ENCODE measurements at regions not wholly inside any gene's neighbourhood (a gene's known extent, or its start where the extent isn't known, plus 50 kb on each side); places are given as distances from the start of the nearest gene placed in this dataset.

DNA sequence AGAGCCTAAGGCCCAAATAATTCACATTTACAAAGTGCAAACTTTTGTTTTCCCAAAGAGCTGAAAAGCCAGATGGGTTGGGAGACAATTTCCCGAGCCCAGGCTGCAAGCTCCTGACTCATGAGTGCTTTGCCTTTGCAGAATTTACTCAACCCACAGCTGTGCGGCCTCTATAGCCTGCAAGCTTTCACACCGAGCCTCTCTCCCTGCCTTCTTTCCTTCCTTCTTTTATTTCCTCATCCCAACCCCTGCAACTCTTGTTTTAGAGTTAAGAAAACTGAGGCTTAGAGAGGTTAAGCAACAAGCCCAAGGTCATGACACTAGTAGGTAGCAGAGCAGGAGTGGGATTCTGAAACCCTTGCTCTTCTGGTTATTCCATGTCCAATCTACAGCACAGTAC is 203.0 kb upstream of the GPR26 start:
- no peak for DNase-seq

DNA sequence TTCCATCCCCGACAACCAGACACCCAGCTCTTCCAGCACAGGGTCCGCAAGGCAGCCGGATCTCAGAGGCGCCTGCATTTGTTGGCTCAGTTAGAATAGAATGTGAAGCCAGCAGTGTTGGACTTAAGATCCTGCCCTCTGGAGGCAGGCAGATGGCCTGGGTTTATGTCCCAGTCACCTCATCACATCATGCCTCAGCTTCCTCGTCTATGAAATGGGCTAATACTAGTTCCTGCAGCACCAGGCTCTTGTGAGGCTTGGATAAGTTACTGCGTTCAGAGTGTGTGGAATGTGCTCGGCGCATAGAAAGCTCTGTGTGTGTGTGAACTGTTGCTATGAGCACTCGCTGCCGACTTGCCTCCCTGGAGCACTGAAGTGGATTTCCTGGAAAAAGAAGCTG is 202.5 kb upstream of the GPR26 start:
- DNase-seq: no peak

DNA sequence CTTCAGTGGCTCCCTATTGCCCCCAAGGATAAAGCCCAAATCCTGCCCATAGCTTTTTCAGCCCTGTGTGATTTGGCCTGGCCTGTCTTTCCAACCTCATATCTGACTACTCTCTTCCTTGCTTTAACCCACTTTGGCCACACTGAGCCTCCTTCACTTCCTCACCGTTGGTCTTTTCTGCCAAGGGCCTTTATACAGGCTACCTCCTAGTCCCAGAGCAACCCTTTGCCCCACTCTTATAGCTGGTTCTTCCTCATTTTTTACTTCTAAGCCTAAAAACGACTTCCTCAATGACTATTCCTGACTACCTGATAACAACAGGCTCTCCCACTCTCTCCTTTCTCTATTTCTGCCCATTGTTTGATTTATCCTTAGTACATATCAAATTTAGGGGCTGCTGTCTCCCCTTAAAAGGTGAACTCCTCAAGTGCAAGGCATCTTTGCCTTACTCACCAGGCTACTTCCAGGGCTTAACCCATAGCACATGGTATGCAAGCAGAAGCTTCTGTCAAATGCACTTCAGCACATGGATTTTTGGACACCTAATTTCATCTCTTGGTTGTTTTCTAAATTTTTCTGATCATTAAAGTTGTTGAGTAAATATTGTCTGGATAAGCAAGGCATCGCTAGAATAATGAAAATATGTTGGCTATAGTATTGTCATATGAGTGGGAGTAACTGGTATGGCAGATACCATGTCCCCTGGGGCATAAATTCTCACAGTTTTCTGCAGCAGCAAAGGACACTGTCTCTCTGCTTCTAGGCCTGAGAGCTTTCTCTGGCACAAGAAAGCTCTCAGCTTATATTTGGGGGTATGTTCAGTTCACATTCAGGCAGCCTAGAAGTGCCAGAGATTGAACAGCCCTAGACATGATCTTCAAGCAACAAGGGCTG is 201.5 kb upstream of the GPR26 start:
- no peak for DNase-seq

DNA sequence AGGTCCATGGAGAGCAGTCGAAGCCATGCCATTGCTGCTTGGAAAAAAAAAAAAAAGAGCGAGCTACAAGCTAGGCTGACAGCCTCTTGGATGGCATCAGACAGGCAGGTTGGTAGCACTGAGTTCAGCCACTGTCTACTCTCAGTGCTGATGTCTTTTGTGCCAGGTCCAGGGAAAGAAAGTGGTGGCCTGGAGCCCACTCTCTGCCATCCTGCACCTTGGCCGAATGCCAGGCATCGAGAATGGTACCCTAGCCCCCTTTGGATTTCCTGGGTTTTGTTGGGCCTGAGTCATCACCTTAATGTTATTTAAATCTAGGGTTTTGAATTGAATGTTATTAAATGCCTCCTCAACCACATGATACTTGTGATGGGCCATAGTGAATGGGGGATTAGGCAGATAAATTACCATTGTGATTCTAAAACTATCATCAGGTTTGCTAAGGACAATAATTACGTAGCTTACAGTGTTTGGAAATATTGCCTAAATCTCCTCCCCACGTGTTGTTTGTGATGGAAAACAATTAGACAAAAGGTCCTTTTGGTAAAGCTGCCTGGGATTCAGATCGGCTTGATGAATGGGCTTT is 195.7 kb upstream of the GPR26 start:
- DNase-seq: no peak

DNA sequence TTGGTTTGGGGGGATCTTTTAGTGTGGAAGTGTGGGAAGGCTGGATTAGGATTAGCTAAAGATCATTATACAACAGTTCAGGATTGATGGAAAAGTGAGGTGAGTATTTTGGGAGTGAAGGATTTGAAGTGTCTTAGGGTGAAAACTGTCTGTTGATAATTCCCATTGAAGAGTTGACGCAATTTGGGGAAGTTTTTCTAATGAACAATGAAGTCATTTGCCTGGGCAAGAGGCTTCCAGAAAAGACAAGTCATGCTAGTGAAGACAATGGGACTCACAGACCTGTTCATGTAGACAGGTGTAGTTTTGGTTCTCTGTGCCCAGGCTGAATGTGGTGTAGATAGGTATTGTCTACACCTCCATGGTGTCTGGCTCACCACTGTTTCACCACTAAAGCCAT is 194.3 kb upstream of the GPR26 start:
- DNase-seq: no peak

DNA sequence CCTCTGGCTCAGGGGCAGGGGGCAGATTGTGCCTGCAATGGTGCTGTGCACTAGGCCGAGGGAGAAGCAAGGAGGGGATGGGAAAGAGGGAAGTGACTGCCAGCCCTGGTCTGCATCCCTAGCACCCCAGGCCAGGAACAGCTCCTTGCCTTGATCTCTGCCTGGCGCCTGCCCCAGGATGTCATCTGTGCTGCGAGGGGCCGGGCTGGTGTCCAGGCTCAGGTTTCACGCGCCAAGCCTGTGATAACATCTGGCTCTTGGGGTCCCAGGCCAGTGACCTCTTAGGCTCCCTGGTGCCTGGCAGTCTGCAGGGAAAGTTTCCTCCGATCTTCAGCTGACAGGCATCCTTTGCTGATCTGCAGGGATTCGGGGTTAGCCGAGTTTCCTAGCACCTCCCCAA is 193.5 kb upstream of the GPR26 start:
- no peak for DNase-seq

DNA sequence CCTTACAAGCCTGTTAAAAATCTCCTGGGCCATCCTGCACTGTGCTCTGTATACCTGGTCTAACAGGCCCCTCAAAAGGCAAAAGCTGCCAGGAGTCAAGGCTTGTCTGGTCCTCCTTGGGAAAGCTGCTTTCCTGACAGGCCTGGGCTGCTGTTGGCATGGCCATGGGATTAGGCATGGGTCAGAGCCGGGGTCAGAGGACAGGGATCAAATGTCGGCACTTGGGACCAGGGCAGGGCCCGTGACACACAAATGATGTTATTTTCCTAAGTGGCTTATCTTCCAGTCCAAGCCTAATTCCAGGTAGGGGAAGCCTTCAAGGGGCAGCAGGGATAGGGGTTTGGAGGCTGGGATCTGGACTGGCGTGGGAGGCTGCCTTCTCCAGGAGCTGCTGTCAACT is 191.5 kb upstream of the GPR26 start:
- DNase-seq: no peak

DNA sequence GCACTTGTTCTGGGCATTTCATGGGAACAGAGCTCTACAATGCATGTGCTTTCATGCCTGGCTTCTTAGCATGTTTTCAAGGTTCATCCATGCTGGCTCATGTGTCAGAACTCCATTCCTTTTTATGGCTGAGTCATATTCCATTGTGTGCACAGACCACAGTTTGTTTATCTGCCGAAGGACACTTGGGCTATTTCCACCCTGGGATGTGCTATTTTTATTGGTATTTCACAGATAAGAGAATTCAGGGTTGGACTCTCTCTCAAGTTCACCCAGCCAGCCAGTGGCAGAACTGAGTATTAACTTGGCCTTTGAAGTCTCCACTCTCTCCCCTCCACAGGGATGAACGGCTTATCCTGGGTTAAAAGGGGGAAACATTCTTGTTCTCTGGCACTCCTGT is 190.7 kb upstream of the GPR26 start:
- no peak for DNase-seq

DNA sequence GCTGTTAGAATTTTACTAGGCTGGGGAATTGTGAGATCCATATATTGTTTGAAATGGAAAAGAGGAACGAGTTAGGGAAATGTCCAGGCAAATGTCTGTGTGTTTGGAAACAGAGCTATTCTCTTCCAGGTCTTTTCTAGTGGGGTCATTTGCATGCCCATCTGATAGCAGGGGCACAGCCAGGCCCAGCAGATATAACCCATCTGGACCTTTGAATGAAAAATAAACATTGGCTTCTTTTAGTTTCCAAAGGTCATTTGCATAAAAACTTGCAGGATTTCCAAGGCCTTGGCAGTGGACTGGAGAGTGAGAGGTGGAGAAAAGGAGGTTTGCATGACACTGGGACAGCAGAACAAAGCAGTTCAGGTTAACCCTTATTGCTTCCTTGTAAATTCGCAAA is 188.0 kb upstream of the GPR26 start:
- no peak for DNase-seq

DNA sequence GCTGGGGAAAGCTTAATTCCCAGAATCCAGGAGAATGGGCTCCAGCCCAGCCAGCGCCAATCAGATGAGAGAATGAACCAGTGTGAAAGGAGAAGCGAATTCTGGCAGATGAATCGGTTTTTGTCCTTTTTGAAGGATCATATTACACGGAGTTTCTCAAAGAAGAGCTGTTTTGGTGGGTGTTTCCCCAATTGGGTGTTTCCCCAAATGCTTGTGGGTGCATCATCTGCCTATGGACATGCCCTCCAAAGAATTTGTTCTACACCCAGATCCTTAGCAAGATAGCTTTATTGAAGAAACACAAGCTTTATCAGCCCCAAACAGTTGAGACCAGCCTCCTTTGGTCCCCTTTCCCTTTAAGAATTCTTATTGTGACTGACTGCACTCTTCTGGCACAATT is 186.5 kb upstream of the GPR26 start:
- no peak for DNase-seq

DNA sequence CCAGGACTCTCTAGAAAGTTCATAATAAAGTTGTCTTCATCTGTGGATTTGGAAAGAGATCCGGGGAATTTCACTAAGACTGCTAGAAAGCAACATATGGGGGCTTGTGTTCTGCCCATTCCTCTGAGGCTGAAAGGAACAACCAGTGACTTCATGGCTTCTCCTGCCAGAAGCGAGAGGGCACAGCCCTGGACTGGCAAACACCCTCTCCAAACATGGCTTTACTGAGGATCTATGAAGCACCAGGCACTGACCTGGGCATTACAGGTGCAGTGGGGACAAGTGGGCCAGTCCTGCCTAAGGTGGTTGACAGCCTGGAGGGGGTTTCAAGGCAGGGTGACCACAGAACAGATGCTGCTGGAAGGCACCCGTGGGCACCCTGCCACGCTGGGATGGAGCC is 185.8 kb upstream of the GPR26 start:
- no peak for DNase-seq

DNA sequence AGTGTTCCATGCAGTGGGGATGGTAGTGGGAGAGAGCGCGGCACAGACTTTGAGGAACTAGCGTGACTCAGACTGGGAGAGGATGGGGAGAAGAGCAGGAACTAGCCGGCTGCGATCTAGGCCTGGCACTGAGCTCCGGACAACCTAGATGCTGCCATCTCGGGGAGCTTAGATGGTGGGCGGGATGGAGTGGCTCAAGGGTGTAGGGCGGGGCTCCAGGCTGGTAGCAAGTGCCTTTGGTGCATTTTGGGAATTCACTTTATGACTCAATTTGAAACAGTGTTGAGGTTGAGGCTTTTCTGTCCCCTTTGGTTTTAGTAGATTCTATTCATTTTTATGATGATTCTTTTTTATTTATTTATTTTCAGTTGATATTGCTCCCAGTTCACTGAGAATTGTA is 185.3 kb upstream of the GPR26 start:
- no peak for DNase-seq

DNA sequence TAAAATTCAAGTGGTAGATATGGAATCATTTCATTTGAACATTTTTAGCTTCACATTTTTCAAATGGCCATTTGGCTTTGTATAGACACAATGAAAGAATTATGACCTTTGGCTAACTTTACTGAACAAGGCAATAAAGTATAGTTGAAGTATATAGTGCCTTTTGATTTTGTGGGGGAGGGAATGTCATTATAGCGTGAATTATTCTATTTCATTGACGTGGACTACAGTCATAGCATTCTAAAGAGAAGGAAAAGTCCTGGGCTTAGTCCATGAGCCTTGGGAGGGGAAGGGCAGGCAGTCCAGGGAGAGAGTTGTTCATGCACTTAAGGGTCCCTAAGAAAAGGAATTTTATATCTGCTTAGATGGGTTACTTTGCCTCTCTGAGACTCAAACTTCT is 181.4 kb upstream of the GPR26 start:
- DNase-seq: no peak

DNA sequence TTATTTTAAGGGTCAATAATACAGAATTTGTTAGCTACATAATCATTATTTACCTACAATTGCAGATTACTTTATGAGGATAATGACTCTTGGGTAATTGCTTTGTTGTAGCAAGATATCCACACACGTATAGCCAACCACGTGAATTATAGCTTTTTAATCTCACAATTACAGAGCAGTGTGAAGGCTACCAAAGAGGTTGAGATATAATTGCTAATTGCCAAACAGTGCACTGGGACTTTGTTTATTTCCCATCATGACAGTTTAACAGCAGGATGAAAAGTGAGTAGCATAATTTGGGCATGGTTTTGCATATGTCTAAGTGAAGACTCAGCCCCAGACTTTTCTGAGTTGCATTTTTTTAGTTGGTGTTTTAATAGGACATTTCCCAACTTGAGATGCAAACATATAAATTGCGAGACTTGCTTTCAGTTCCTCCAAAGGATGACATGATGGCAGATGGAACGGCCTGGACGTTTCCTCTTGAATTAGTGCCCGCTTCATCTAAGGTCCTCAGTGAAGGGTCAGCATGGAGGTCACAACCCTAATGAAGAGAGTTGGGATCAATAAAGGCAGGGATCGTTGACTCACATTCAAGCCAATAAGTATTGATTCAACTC is 180.7 kb upstream of the GPR26 start:
- peak in 1 of 2 donors; percentile 13 for DNase-seq

DNA sequence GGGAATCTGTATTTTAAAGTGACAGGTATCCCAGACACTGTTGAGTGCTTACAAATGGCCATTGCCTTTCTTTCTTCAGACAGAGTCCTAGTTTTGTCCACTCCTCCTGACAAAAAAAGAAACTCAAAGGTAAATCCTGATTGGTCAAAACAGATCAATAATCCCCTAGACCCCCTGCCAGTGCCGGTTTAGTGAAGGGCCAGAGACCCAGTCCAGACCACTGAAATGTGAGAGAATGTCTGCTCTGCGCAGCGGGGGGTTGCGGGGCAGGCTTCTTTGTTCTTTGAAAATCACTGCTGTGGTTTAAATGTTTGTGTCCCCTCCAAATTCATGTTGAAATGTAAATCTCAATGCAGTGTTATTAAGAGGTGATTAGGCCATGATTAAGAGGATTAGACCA is 177.7 kb upstream of the GPR26 start:
- no peak for DNase-seq

DNA sequence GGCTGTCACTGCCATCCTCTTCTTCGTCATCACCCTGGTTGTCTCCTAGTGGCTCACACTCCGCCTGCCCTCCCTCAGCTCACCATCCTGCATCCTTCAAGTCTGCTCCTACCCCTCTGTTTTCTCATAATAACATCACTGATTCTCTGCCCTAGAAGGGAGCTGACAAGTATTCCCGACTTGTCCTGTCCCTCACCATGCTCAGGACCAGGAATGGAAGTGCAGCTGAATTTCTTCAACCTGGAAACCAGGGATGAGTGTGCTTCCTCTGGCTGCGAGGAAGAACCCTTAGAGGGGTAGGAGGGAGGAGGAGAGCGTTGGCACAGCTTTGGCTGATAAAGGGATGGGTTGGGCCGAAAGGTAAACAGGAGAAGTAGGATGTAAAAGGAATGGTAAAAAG is 174.8 kb upstream of the GPR26 start:
- DNase-seq: no peak

DNA sequence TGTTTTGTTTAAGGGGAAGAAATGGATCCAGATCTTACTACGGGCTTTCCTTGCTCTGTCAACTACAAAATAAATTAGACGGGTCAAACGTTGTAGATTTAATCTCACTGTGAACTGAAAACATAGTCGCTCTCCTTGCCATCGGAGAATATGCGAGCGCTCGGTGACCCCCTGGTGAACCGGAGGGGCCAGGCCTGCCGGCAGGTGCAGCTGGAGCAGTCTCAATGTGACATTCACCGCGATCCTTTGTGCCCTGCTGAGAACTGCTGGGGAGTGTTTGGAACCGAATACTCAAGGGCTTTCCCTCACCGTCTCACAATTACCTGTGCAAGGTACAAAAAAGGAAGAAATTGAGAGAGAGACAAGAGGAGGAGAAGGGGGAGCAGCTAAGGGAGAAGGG is 174.1 kb upstream of the GPR26 start:
- no peak for DNase-seq

DNA sequence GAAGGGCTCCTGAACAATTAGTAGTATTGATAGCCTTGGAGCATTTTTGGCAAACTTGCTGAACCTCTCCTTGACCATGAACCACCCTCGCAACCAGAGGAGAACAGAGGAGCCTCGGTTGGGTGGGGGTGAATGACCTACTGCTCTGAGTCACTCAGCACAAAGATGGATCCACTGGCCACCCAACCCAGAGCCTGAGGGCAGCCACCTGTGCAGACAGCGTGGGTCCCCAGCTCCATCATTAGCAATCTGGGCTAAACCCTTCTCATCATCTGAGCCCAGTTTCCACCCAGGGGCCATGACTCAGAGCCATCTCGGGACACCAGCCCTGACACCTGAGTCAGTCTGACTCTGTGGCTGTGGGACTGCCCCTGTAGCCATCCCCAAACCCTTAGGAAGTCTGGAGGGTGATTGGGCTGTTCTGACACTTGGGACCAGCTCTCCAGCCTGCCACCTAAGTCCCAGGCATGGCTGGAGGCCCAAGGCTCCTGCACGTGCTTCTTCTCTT is 171.8 kb upstream of the GPR26 start:
- DNase-seq: no peak

DNA sequence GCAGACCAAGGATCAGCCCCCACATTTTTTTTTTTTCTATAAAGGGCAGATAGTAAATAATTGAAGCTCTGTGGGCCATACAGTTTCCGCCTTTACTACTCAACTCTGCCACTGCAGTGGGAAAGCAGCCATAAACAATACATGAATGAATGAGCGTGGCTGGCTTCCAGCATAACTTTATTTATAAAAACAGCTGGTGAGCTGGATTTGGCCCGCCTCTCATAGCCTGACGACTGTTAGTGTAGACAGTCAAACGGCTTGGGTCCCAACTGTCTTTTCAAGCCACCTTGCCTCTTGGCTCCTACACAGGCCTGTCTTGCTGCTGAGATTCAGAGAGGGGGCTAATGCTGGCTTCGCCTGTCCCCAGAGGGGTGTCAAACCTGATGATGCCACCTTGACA is 169.8 kb upstream of the GPR26 start:
- no peak for DNase-seq

DNA sequence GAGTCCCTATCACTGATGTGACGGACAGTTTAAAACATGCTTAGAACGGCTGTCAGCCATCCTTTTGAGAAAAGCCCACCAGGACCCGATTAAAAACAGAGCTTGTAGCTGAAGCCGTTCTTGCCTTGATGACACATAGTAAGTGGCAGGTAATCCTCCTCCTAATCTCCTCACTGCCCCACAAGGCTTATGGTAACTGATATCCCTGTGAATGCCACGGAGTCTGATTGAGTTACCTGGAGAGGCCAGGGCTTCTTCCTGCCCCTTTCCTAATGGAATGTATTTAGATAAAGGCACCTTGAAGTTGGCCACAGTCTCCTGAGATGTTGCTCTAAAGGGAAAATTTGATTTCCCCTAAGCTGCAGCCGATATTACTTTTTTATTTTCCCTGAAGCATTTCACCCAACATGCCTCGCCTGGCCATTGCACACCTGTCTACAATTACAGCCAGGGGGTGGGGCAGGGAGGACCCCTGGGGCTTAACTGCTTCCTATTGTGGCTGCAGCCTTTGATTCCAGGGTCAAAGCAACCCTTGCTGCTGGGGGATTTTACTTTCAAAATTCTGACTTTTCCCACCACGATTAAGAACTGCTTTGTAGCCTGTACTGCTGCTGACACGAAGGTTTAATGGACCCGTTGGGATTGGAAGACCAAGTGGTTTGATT is 169.0 kb upstream of the GPR26 start:
- DNase-seq: no peak

DNA sequence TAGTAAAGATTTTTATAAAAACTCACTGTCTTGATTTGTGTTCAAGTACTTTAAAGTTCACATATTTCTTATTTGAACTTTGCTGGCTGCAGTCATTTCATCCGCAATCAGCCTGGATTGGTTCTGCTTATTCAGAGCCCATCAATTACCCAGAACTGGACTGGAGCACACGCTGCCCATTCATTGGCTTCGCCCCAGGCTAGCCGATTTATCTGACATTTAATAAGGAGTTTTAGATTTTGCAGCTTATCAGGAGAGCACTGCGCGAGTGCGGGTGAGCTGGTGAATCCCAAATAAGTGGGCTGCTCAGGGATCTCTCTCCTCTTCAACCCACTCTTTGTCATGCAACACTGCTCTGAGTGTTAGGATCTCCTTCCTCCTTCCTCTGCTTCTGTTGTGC is 166.0 kb upstream of the GPR26 start:
- DNase-seq: no peak

DNA sequence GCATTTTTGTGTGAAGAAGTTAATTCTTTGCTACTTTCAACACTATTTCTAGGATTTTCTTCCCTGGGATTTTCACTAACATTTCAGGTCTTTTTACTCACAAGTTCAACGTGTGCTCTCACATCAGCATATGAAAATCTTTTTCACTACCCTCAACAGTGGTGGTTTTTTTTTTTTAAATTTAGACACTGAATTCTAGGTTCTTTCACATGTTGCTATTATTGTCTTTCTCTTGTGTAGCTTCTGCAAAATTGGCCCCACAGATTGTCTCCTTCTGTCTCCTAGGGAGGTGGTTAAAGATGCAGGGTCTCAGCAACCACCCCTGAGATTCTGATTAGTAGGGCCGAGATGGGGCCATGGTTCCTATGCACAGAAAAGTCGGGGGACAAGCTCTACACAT is 165.0 kb upstream of the GPR26 start:
- DNase-seq: no peak

DNA sequence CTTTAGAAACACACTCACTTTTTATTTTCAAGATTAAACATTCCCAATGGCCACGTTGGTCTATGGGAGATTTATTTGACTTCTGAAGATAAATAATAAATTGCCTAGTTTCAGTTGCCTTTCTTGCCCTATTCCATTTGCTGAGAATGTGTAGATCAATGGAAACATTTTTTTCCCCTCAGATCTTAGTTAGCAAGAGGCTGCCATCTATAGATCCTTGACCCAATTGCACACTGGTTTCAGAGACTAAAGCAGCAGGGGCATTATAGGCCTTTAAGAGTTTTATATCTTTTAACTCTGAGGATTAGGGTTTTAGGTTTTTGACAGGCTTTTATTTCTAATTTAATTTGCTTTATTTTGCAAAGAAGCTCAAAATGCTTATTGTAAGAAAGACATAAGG is 163.2 kb upstream of the GPR26 start:
- no peak for DNase-seq

DNA sequence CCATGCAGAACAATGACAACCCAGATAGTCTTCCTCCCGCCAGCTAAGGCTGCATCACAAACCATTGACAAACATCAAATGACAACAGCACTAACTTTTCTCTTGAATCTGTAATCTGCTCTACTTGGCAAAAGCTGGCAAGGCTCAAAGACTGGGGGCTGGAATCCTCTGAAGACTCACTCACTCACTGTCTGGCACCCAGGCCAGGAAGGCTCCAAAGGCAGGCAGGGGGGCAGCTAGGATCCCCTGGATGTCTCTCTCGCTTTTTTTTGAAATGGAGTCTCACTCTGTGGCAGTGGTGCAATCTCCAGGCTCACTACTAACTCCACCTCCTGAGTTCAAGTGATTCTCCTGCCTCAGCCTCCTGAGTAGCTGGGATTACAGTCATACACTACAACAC is 159.7 kb upstream of the GPR26 start:
- no peak for DNase-seq

Measured in CD4-positive, alpha-beta T cell treated with Interleukin-4 for 1 hour (primary cell).